A673 (cell line): ENCODE measurements at regions not wholly inside any gene's neighbourhood (a gene's known extent, or its start where the extent isn't known, plus 50 kb on each side); places are given as distances from the start of the nearest gene placed in this dataset.

Experiments
- BruUV-seq: library from RNA; stranded (reverse); fragments of 400-500 nt; replicated peaks from 2 replicates; lab custom pipeline; 2021; lab: Mats Ljungman, UMichigan
- CTCF ChIA-PET: fragments of 300-600 bp; sonication (Branson Sonifier 250); formaldehyde crosslinking; loops from one replicate; lab custom pipeline; 2022; ENCODE audit warnings: antibody characterized with exemption; lab: Charles Lee
- POLR2A ChIA-PET: fragments of 300-600 bp; sonication (Branson Sonifier 250); formaldehyde crosslinking; loops from one replicate; lab custom pipeline; 2022; ENCODE audit warnings: antibody characterized with exemption; ENCODE audit not compliant: low non-redundant PET; lab: Charles Lee
- DNase-seq: peaks from one replicate; pipeline ENCODE4 v3.0.0-alpha.2; 2015; ENCODE audit warnings: low spot score
- H3K27ac ChIP-seq: fragments of 200-600 bp; sonication (generic); 2 replicates; pipeline ENCODE4 v1.5.1; 2016; ENCODE audit warnings: mixed run types, low read depth, mild to moderate bottlenecking, mixed read lengths, antibody characterized with exemption, low read length; ENCODE audit not compliant: poor library complexity, severe bottlenecking
- H3K27me3 ChIP-seq: fragments of 200-600 bp; sonication (generic); replicated peaks from 2 replicates; pipeline ENCODE4 v1.6.1; 2017; ENCODE audit warnings: mixed run types, low read depth, mild to moderate bottlenecking, mixed read lengths, antibody characterized with exemption, low read length; ENCODE audit not compliant: insufficient read depth, poor library complexity
- H3K36me3 ChIP-seq: fragments of 200-600 bp; sonication (generic); 2 replicates; pipeline ENCODE4 v1.6.1; 2016; ENCODE audit warnings: mixed run types, mild to moderate bottlenecking, mixed read lengths, antibody characterized with exemption, low read length; ENCODE audit not compliant: insufficient read depth, poor library complexity, severe bottlenecking
- H3K4me1 ChIP-seq: fragments of 200-600 bp; sonication (generic); 2 replicates; pipeline ENCODE4 v1.6.1; 2017; ENCODE audit warnings: mixed run types, mild to moderate bottlenecking, mixed read lengths, antibody characterized with exemption, low read length; ENCODE audit not compliant: insufficient read depth, poor library complexity, severe bottlenecking
- H3K4me3 ChIP-seq: fragments of 200-600 bp; sonication (generic); 2 replicates; pipeline ENCODE4 v1.5.1; 2016; ENCODE audit warnings: low read depth, mixed run types, mild to moderate bottlenecking, mixed read lengths, low read length; ENCODE audit not compliant: poor library complexity, severe bottlenecking
- H3K9me3 ChIP-seq: fragments of 200-600 bp; sonication (generic); 2 replicates; pipeline ENCODE4 v1.6.1; 2016; ENCODE audit warnings: mixed run types, low read depth, mild to moderate bottlenecking, mixed read lengths, antibody characterized with exemption, low read length; ENCODE audit not compliant: poor library complexity, severe bottlenecking
- EZH2 ChIP-seq: fragments of 200-600 bp; sonication (generic); IDR thresholded peaks from 2 replicates; pipeline ENCODE4 v1.6.1; 2017; ENCODE audit warnings: borderline replicate concordance, low read depth, mild to moderate bottlenecking, mixed read lengths, antibody characterized with exemption, low read length; ENCODE audit not compliant: poor library complexity, severe bottlenecking
- intact Hi-C: fragments of 100-400 bp; cut with micrococcal nuclease; formaldehyde crosslinking; loops from one replicate; pipeline ENCODE4 v1.10.0; 2022; ENCODE audit not compliant: unreplicated experiment
- TF ChIP-seq, protein P1 (sequence below): fragments of 300-800, 200-600 bp; sonication (generic); conservative IDR thresholded peaks from 2 replicates; pipeline ENCODE4 v1.5.1; 2017; ENCODE audit warnings: low read depth, mild to moderate bottlenecking, antibody characterized with exemption, low read length, moderate library complexity, mixed read lengths

DNA sequence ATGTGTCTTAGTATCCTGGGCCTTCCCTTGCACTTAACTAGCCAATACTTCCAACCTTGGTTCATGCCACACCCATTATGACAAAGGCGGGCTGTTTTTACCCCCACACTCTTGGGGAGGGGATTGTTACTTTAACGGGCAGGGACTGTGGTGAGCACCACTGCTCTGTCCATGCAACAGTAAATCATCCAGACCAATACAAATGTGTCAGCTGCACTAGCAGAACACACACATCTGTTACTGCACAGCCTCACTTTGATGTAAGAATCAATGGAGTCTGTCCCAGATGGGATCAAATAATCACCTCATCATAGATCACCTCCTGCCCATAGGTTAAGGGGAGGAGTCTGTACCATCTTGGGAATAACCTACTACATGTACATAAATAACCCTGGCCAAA lies 58.1 kb downstream of the NPAP1 start:
- intact Hi-C loops, result no loop called here
- H3K36me3 ChIP-seq, result no peaks in the 10 kb centered on the region
- no peak for DNase-seq
- ChIA-PET CTCF (no interaction called here), POLR2A (no interaction called here)
- BruUV-seq, result no TSS peak
- peaks cover 36% of the 10 kb centered on the region for H3K9me3 ChIP-seq
- no peak overlapping the region for H3K4me3 ChIP-seq
- TF ChIP-seq EZH2, result no peak
- TF ChIP-seq, protein P1, sequence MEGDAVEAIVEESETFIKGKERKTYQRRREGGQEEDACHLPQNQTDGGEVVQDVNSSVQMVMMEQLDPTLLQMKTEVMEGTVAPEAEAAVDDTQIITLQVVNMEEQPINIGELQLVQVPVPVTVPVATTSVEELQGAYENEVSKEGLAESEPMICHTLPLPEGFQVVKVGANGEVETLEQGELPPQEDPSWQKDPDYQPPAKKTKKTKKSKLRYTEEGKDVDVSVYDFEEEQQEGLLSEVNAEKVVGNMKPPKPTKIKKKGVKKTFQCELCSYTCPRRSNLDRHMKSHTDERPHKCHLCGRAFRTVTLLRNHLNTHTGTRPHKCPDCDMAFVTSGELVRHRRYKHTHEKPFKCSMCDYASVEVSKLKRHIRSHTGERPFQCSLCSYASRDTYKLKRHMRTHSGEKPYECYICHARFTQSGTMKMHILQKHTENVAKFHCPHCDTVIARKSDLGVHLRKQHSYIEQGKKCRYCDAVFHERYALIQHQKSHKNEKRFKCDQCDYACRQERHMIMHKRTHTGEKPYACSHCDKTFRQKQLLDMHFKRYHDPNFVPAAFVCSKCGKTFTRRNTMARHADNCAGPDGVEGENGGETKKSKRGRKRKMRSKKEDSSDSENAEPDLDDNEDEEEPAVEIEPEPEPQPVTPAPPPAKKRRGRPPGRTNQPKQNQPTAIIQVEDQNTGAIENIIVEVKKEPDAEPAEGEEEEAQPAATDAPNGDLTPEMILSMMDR, result no peak
- H3K4me1 ChIP-seq, result no peaks in the 10 kb centered on the region
- H3K27ac ChIP-seq, result no peak overlapping the region
- no peaks in the 10 kb centered on the region for H3K27me3 ChIP-seq

DNA sequence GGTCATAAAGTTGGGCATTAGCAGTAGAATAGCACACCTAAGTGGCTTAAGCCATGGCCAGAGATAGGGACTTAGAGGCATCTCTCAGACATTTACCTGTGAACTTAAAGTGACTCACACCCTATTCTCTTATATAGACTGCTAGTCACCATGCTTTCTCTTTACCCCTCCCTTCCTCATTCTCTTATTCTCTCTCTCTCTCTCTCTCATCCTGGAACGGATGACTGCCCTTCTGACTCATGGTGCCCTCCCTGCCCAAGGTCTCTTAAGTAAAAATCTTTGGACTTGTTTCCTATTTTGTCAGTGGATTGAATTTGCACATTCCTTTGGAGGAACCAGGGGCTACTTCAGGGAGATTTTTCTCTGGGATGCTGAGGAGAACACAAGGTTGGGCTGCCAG lies 58.8 kb downstream of the NPAP1 start:
- DNase-seq, result no peak
- H3K9me3 ChIP-seq, result peaks cover 29% of the 10 kb centered on the region
- H3K36me3 ChIP-seq, result no peaks in the 10 kb centered on the region
- ChIA-PET POLR2A (no interaction called here), CTCF (no interaction called here)
- intact Hi-C loops, result no loop called here
- no peaks in the 10 kb centered on the region for H3K27me3 ChIP-seq
- no peak overlapping the region for H3K27ac ChIP-seq
- no TSS peak for BruUV-seq
- TF ChIP-seq EZH2, result no peak
- TF ChIP-seq, protein P1, result no peak
- no peaks in the 10 kb centered on the region for H3K4me1 ChIP-seq
- no peak overlapping the region for H3K4me3 ChIP-seq

DNA sequence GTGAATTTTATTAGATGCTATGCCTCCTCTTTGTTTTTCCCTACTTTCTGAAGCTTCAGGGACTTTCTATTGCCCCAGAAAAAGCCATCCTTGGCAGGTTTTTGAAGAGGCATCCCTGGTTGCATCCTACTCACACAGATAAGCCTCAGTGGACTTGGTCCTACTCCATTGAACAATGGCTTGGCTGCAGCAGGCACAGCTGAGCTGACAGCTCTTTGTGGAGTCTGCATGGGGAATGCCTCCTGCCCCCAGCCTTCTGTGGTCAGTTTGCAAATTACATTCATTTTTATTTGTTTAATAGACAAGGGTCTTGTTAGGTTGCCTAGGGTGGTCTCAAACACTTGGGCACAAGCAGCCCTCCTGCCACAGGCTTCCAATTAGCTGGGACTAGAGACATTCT lies 69.7 kb downstream of the NPAP1 start:
- no peak for TF ChIP-seq EZH2
- TF ChIP-seq, protein P1, result no peak
- H3K27me3 ChIP-seq, result no peaks in the 10 kb centered on the region
- intact Hi-C loops, result no loop called here
- H3K4me3 ChIP-seq, result no peak overlapping the region
- peaks cover 62% of the 10 kb centered on the region for H3K9me3 ChIP-seq
- no peak for DNase-seq
- H3K4me1 ChIP-seq, result no peaks in the 10 kb centered on the region
- H3K27ac ChIP-seq, result no peak overlapping the region
- H3K36me3 ChIP-seq, result no peaks in the 10 kb centered on the region
- ChIA-PET CTCF (no interaction called here), POLR2A (no interaction called here)
- no TSS peak for BruUV-seq

DNA sequence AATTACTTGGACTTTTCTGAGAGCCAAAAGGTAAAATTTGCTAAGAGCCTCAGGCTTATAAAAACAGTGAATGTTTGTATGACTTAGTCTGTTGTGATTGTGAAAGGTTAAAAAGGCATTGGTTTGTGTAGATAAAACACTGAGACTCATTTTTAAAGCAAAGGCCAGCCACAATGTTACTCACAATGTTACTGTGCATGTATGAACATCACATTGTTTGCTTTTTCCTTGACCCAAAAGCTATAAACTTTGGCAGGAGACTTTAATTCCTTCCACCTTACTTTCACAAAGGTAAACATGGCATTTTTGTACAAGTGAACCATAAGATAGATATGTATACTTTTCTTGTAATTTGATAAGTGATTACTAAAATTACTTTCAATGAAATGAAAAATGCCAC lies 70.5 kb downstream of the NPAP1 start:
- intact Hi-C loops, result no loop called here
- Histone ChIP-seq H3K27ac (no peak overlapping the region), H3K4me3 (no peak overlapping the region), H3K9me3 (peaks cover 54% of the 10 kb centered on the region), H3K4me1 (no peaks in the 10 kb centered on the region), H3K36me3 (no peaks in the 10 kb centered on the region), H3K27me3 (no peaks in the 10 kb centered on the region)
- ChIA-PET CTCF (no interaction called here), POLR2A (no interaction called here)
- DNase-seq, result no peak
- TF ChIP-seq EZH2, result no peak
- TF ChIP-seq, protein P1, result no peak
- BruUV-seq, result no TSS peak
